Lung microvascular endothelial cell (primary cell): ENCODE measurements at regions not wholly inside any gene's neighbourhood (a gene's known extent, or its start where the extent isn't known, plus 50 kb on each side); places are given as distances from the start of the nearest gene placed in this dataset.
"Not testable (repeated sequence)": the region's sequence is repeated elsewhere in the genome, so short reads cannot be mapped to it uniquely, and the experiment has no call there.

Experiments
- DNase-seq, 2 donors: peaks; one replicate each; pipeline versions ENCODE4 v3.0.0 to v3.0.0-alpha.2; 2010; ENCODE audit warnings: low read depth in 2 of 2

- DNase-seq, result no peak
Observed at GRCh38 chr9:22650145-22650544, 203.5 kb downstream of the DMRTA1 start.

GRCh38 chr9:22650946-22651345, 204.3 kb downstream of the DMRTA1 start:
- DNase-seq, result no peak

- no peak for DNase-seq
Observed at GRCh38 chr9:22654833-22655232, 208.2 kb downstream of the DMRTA1 start.

GRCh38 chr9:22657713-22658112, 211.1 kb downstream of the DMRTA1 start:
- DNase-seq, result no peak

DNA sequence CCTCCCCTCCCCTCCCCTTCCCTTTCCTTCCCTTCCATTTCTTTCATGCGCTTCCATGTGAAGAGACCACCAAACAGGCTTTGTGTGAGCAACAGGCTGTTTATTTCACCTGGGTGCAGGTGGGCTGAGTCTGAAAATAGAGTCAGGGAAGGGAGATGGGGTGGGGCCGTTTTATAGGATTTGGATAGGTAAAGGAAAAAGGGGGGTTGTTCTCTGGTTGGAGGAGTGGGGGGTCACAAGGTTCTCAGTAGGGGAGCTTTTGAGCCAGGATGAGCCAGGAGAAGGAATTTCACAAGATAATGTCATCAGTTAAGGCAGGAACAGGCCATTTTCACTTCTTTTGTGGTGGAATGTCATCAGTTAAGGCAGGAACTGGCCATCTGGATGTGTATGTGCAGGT, 211.9 kb downstream of the DMRTA1 start:
- DNase-seq, result not testable (repeated sequence)

DNA sequence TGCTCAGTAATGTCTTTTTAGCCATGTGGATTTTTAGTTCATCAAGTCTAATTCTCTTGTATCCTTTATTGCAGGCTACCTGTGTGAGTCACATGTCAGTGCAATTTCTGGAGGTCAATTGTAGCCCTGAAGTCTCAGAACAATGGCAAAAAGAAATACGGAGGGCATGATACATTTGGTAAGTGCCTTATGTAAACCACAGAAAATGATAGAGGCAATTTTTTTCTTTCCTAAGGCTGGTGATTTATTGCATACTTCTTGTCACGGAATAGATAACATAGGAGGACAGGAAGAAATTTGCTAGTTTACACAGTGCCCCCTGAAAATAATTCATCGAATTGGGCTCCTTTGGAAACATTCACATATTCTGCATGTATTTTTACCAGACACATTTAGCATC, 235.9 kb downstream of the DMRTA1 start:
- DNase-seq, result no peak

DNA sequence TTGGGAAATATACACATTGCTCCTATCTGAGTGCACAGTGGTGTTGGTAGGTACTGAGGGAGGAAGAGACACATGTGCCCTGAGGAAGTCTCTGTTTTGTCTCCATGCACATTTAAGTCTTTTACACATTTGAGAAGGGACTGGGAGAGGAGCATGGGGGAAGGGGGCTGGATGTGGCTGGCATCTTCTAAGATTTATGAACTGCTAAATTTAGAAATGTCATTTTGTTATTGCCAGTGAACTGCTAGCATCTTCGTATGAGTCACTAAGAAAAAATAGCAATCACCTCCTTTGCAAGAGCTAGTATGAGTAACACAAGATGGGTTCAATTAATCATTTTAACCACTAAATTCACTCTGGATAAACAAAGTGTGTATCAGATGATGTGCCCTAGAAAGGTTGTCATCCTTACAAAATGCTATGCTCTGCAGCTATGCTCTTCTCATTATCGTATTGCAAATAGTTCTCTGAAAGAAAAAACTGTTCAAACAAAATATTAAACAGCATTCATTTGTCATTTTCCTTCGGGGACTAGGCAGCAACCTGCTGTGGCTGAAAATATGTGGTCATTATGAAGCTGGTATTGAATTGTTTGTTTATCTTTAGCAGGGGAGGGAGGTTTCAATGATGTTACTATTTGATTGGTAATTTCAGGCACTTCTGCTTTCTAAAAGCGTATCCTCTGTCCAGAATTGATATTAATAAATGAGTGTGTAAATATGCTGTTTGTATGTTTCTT, 236.5 kb downstream of the DMRTA1 start:
- no peak for DNase-seq

- DNase-seq, result no peak
Observed at GRCh38 chr9:22683700-22684075, 237.1 kb downstream of the DMRTA1 start.

DNA sequence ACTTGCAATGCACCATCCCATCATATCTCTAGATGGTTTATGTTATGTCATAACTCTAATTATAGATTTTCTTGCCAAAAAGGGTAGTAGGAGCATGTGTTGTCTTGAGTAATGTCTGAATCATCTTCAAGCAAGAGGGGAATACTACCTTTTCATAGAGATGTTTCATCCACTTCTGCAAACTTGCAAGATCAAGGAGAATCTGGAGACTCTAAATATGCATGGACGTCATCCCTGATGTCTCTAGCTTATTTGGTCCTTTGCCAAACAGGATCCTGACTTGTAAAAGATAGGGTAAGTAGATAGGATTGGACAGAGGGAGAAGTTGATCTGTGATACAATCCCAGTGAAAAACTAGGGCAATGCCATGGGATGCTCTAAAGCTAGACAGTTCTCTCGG, 246.5 kb downstream of the DMRTA1 start:
- no peak for DNase-seq

DNA sequence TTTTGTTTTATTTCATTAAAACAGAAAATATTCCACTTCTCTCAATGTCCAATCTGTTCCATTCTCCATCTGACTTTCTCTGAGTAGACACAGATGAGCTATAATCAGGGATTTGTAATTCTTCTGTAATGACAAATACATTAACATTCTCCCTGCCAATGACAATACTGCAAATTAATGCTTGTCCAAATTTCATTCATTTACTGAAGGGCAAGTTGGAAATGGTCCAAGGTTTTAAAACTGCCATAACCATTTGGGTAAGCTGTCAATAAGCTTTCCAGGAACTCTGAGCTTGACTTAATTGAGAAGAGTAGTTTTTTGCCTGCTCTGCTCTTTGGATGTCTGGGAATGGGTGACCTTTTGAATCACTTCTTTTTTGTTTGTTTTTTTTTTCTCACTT, 253.5 kb downstream of the DMRTA1 start:
- no peak for DNase-seq

- no peak for DNase-seq
Observed at GRCh38 chr9:22718653-22719052, 272.0 kb downstream of the DMRTA1 start.

DNA sequence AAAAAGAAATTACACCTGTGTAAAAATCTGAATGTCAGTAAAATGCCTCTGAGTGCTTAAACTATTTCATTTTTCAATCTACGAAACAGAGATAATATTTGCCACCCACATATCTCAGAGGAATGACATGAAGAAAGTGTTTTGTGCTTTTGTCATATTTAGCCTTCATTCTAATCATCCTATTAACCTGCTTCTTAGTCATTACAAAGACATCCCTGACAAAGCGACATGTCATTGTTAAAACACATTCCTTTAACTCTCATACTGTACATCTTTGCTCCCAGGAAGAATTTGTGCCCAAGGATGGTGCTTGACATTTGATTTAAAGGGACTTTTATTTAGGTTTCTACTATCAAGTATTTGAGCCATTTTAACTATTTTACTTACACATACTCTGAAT, 275.9 kb downstream of the DMRTA1 start:
- no peak for DNase-seq

GRCh38 chr9:22731786-22732185, 285.2 kb downstream of the DMRTA1 start:
- no peak for DNase-seq

DNA sequence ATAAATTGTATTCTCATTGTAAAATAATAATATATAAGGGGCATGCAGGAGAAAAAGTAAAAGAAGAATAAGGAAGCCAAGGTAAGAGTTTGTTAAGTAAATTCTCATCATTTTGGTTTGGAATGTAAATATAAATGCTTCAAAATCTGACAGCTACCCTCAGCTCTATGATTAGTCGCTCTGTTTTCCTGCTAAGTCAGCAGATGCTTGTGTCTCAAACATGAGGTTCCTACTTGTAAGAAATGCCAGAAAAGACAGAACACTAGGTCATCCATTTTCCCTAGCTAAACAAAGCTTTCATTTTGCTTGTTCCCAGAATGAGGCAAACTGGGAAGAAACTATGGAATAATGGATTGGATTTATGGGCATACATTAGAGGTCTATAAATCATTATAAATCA, 293.1 kb downstream of the DMRTA1 start:
- no peak for DNase-seq

GRCh38 chr9:22740781-22741180, 294.2 kb downstream of the DMRTA1 start:
- DNase-seq, result no peak

DNA sequence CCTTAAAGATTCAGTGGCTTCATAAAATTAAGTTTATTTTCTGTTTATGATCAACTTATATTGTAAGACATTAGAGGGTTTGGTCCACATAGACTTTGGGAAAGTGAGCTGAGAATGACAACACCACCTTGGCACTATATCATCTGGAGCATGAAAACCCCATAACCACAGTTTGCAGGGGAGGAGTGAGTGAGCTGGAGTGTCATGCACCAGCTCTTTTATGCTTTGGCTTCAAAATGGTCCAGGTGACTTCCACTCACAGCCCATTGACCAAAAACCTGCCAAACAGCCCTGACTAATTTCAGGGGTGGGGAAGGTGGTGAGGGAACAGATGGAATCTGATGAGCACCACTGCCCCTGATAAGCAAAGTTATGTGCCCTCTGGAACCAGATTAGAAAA, 295.8 kb downstream of the DMRTA1 start:
- no peak for DNase-seq

DNA sequence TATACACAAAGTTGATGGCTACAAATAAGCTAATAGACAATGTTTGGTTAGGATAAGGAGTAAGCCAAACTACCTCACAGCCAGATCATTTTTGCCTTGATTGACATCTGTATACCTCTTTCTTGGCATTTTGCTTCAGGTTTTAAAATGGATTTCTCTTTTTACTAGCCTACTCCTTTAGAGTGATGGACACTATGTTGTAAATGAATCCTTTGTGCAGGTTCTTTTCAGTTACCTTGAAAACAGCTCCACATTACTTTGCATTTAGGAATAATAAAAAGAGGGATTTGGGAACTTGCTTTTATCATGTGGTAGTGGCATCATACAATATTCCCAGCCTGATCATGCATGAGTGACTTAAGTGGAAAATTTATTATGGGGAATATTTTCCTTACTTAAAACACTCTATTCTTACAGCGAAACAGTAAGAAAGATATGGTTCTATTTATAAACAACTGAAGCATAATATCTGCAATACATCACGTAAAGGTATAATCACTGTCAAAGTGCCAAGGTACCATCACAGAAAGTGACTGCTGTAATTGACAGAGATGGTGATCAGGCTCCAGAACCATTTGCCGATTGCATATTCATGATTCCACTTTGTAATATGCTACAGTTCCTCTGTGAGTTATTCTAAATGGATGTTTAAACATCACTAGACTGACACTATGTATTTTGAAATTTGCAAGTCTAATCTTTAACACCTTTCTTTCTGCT, 327.0 kb downstream of the DMRTA1 start:
- no peak for DNase-seq

DNA sequence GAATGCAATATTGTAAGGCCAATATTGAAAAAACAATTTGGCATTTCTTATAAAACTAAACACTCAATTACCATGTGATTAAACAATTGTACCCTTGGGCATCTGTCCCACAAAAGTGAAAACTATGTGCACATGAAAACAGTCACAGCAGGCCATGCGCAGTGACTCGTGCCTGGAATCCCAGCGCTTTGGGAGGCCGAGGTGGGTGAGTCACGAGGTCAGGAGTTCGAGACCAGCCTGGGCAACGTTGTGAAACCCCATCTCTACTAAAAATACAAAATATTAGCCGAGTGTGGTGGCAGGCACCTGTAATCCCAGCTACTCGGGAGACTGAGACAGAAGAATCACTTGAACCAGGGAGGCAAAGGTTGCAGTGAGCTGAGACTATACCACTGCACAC, 343.7 kb downstream of the DMRTA1 start:
- no peak for DNase-seq

GRCh38 chr9:22808876-22809275, 362.3 kb downstream of the DMRTA1 start:
- DNase-seq, result no peak

GRCh38 chr9:22809371-22809770, 362.7 kb downstream of the DMRTA1 start:
- no peak for DNase-seq

- no peak for DNase-seq
Observed at GRCh38 chr9:22813529-22813928, 366.9 kb downstream of the DMRTA1 start.

DNA sequence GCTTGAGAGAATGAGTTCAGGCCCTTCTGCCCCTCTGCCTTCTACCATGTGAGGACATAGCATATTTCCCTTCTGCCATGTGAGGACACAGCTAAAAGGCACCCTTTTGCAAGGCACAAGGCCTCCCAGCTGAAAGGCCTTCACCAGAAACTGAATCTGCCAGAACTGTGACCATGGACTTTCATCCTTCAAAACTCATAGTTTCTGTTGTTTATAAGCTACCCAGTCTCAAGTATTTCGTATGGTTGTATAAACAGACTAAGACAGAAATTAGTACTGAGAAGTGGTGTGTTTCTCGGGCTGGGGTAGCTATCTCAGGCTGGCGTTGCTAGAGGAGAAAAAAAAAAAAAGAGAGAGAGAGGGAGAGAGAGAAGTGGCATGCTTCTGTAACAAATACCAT, 368.6 kb downstream of the DMRTA1 start:
- DNase-seq, result no peak

DNA sequence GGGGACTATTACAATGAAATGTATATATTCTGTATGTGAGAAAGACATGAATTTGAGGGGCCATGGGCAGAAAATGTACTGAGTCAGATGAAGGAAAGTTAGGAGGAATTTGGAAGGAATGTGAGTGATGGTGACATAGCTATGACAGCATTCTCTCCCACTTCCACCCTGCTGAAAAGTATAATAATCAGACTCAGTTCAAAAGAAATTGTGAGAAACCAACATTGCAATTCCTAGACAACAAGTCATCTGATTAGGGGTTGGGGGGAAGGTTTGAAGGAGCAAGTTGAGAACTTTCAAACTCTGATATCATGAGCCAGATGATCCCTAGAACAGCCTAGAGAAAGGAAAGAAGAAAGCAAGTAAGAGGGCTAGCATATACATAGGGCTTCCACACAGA, 370.6 kb downstream of the DMRTA1 start:
- DNase-seq, result no peak
